GM19397 (cell line): ENCODE measurements at regions not wholly inside any gene's neighbourhood (a gene's known extent, or its start where the extent isn't known, plus 50 kb on each side); places are given as distances from the start of the nearest gene placed in this dataset.
"Not testable (repeated sequence)": the region's sequence is repeated elsewhere in the genome, so short reads cannot be mapped to it uniquely, and the experiment has no call there.

Source experiments
- ATAC-seq: cut with Tn5 transposase; IDR thresholded peaks from one replicate; pipeline ENCODE4 v1.9.1; 2021; ENCODE audit warnings: mild to moderate bottlenecking, moderate library complexity; ENCODE audit not compliant: unreplicated experiment

DNA sequence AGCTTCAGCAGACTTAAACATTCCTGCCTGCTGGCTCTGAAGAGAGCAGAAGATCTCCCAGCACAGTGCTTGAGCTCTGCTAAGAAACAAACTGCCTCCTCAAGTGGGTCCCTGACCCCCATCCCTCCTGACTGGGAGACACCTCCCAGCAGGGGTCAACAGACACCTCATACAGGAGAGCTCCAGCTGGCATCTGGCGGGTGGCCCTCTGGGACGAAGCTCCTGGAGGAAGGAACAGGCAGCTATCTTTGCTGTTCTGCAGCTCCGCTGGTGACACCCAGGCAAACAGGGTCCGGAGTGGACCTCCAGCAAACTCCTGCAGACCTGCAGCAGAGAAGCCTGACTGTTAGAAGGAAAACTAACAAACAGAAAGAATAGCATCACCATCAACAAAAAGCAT lies 139.3 kb downstream of the ATXN7L3B start:
- not testable (repeated sequence) for ATAC-seq

- no peak for ATAC-seq
Measured at GRCh38 chr12:74685385-74685784, 147.8 kb downstream of the ATXN7L3B start.

DNA sequence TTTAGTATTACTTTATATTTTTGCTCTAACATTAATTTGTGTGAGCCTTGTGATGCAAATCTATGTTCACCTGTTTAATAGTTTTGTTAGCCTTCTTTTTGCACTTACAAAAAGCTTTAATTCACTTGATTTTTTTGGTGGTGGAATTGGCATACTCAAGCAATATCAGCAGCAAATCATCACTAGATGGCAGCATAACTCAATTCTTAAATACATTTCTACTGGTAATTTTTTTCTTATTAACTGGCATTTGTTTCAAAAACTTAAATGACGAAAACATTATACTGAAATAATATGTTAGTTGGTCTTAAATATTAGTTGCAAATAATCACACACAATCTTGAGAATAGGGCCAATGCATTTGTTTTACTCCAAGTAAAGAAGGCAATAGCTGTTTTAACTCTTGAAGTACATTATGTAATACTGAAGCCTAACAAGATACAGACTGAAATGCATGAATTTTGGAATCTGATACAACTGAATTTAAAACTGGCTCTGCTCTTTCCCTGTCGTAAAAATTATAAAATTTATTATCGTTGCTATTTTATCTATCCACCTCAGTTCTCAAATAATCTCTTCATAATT lies 151.5 kb downstream of the ATXN7L3B start:
- ATAC-seq = no peak

DNA sequence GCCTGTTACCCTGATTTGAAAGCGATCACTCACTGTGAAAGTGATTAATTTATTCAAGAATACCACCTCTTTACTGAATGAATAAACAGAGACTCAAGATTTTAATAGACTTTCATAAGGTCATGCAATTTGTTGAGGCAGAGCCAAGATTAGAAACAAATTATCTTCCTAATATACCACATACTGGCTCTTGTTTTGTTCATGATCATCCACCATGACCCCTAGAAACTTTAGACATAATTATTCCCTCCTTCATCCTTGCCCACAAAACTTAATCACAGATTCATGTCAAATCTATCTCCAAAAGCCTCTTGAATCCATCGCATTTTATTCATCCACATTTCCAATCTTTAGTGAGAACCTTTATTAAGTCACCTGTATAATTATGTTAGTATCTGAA lies 152.3 kb downstream of the ATXN7L3B start:
- ATAC-seq = no peak

GRCh38 chr12:74719447-74719846 lies 181.8 kb downstream of the ATXN7L3B start:
- ATAC-seq = no peak

DNA sequence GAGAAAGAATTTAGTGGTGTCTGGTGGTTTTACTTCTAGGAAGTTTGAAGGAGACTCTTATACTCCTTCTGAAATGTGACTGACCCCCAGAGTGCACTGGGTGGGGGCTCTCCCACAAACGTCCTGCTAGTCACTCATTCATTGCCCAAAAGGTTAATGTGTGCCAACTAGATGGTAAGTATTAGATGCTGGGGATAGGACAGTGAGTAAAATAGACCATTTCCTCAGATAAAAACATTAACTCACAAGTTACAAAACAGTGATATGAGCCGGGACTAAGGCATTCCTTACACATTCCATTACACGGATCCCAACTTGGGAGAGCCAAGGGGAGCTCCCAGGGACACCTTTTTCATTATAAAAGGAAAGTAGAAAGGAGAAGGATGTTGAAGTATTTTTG lies 185.1 kb downstream of the ATXN7L3B start:
- ATAC-seq = no peak

- no peak for ATAC-seq
Measured at GRCh38 chr12:74725154-74725553, 187.5 kb downstream of the ATXN7L3B start.

- ATAC-seq = no peak
Measured at GRCh38 chr12:74728006-74728405, 190.4 kb downstream of the ATXN7L3B start.

GRCh38 chr12:74732164-74732784 lies 194.6 kb downstream of the ATXN7L3B start:
- ATAC-seq = no peak

GRCh38 chr12:74732826-74733225 lies 195.2 kb downstream of the ATXN7L3B start:
- ATAC-seq = no peak

GRCh38 chr12:74741112-74741511 lies 203.5 kb downstream of the ATXN7L3B start:
- no peak for ATAC-seq

DNA sequence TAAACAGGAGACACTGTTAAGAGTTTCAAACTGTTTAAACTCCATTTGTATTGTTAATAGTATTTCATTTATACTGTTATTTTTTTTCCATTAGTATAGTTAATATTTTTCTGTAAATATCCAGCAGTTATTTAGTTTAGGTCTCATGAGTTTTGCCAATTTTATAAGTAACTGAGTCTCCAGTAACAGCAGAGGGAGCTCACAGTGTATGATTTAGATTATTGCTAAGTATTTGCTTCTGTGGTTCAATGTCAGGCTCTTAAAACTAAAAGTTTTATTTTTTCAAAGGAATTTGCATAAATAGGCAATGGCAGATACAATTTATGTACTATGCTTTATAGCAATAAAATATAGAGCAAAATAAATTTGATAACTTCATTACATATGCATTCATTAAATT lies 209.7 kb downstream of the ATXN7L3B start:
- no peak for ATAC-seq

GRCh38 chr12:74751441-74751840 lies 213.8 kb downstream of the ATXN7L3B start:
- no peak for ATAC-seq

GRCh38 chr12:74752215-74752614 lies 214.6 kb downstream of the ATXN7L3B start:
- ATAC-seq = no peak

DNA sequence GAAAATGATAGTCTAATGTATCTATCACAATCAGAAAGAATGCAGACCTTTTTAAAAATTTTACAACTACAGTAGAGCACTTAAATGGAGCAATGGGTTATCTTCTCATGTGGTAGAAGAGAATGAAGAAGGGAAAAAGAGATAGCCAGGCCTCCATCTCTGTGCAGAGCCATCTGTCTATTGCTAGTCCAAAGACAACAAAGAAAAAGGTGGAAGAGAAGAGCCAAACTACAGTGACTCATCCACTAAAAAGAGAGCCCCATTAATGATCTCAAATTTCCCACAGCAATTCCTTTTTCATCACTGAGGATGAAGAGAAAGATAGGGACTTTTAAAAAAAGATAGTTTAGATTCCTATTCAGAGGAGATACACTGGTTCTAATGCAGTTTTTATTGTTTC lies 232.9 kb downstream of the ATXN7L3B start:
- no peak for ATAC-seq

DNA sequence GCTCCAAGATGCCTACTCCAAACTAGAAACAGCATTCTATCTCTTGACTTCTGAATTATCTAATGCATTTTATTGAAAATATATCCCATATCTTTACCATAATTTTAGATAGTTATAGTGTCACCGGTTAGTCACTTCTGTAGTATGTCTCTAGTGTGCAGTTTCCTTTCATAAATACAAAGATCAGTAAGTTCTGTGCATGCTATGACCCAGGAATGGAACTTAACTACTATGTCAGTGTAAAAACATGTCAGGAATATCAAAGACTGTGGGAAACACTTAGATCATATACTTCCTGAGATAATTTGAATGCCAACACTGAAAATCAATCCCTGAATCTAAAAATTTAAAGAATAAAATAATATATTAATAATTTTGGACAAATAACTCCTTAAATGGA lies 237.6 kb downstream of the ATXN7L3B start:
- ATAC-seq = no peak

DNA sequence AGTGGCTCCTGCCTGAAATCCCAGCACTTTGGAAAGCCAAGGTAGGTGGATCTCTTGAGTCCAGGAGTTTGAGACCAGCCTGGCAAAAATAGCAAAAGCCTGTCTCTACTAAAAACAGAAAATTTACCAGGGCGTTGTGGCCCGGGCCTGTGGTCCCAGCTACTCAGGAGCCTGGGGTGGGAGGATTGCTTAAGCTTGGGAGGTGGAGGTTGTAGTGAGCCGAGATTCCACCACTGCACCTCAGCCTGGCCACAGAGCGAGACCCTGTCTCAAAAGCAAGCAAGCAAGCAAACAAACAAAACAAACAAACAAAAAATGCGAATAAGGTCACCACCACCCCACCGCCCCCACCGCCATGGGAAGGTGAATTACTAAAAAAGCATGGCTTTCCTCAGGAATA lies 238.7 kb downstream of the ATXN7L3B start:
- no peak for ATAC-seq

GRCh38 chr12:74780182-74780849 lies 242.7 kb downstream of the ATXN7L3B start:
- ATAC-seq = no peak

GRCh38 chr12:74780850-74781241 lies 243.2 kb downstream of the ATXN7L3B start:
- not testable (repeated sequence) for ATAC-seq

DNA sequence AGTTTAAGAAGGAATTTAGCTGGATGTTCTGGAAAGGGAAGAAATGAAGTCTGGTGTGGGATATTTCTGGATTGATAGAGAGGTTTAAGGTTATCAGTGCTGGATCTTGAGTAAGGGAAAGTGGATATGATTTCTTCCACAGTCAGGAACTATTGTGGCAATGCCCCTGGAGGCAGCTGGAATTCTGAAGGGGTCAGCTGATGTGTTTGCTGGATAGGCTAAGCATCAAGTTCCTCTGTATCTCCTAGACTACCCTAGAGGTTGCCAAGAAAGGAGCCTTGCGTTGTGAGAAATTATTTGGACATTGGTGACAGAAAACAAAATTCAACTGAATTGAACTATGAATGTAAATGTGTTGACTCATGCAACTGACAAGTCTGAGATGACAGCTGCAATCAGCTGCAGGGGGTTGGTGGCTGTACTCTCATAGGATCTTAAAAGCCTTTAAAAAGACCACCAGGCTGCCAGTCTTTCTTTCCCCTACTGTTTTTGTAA lies 244.4 kb downstream of the ATXN7L3B start:
- no peak for ATAC-seq

DNA sequence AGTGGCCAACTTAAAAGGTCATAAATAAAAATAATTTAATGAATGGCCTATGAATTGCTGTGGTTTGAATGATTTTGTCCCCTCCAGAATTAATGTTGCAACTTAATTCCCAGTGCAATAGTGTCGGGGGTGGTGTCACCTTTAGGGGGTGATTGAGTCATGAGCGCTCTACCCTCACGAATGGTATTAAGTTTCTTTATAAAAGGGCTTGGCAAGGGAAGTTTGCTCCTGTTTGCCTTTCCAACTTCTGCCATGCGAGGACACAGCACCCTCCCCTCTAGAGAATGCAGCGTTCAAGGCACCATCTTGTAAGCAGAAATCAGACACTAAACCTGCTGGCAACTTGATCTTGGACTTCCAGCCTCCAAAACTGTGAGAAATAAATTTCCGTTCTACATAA lies 253.3 kb downstream of the ATXN7L3B start:
- no peak for ATAC-seq

- ATAC-seq = no peak
Measured at GRCh38 chr12:74791365-74791764, 253.7 kb downstream of the ATXN7L3B start.
